Central memory CD8-positive, alpha-beta T cell (primary cell): ENCODE measurements at regions not wholly inside any gene's neighbourhood (a gene's known extent, or its start where the extent isn't known, plus 50 kb on each side); places are given as distances from the start of the nearest gene placed in this dataset.
A peak's percentile ranks its signal among the peaks of the same experiment; 100 is the strongest.
"Not testable (repeated sequence)": the region's sequence is repeated elsewhere in the genome, so short reads cannot be mapped to it uniquely, and the experiment has no call there.

ENCODE experiments used
- ATAC-seq: fragments of 150-1000 bp; cut with Tn5 transposase; replicated peaks from 2 replicates; pipeline ENCODE4 v1.10.0; 2022; ENCODE audit warnings: mild to moderate bottlenecking, moderate FRiP score, moderate number of reproducible peaks; ENCODE audit not compliant: poor library complexity, severe bottlenecking; ENCODE audit errors: extremely low read depth
- DNase-seq, 2 donors: peaks; one replicate each; pipeline ENCODE4 v3.0.0; 2021; ENCODE audit warnings: low spot score in 2 of 2
- H3K27ac Mint-ChIP-seq: one replicate; pipeline ENCODE4 v1.8.0; 2022; ENCODE audit warnings: low read depth, mild to moderate bottlenecking, moderate library complexity, mixed read lengths
- H3K27me3 Mint-ChIP-seq: one replicate; pipeline ENCODE4 v1.8.0; 2022; ENCODE audit warnings: mixed read lengths
- H3K36me3 Mint-ChIP-seq: one replicate; pipeline ENCODE4 v1.8.0; 2022; ENCODE audit warnings: mild to moderate bottlenecking, moderate library complexity, mixed read lengths; ENCODE audit not compliant: insufficient read depth
- H3K4me1 Mint-ChIP-seq: one replicate; pipeline ENCODE4 v1.8.0; 2022; ENCODE audit warnings: mixed read lengths
- H3K4me3 Mint-ChIP-seq: one replicate; pipeline ENCODE4 v1.8.0; 2022; ENCODE audit warnings: mild to moderate bottlenecking, moderate library complexity, mixed read lengths
- H3K9me3 Mint-ChIP-seq: one replicate; pipeline ENCODE4 v1.8.0; 2022; ENCODE audit warnings: mixed read lengths

DNA sequence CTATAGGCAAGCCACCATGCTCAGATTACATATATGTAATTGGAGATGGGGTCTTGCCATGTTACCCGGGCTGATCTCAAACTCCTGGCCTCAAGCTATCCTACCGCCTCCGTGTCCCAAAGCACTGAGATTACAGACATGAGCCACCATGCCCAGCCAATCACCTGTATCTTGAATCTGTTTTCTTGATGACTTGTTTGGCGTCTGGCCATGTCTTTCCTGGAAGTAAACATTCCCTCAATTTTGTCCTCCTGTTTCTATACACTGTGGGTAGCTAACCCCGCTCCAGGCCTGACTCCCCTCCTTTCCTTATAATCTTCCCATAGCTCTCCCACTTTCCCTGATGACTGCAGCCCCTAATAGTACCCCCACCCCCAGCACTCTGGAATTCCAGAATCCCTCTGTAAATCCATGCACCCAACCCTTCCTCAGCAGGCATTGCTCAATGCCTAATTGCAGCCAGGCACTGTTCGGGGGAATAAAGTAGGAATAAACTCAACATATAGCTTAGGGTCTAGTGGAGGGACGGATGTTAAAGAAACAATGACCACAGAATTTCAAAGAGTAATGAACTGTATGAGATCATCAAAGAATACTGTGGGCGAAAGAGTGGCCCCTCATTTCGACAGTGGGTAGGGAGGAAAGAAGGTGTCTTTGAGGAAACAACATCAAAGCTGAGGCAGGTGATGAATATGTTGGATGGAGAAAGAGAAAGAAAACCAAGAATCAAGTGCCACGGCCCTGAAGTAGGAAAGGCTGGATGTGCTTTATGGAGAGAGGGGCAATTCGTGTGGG is 161.5 kb downstream of the ADSS2 start:
- ATAC-seq (no peak), DNase-seq (no peak)
- Mint-ChIP-seq H3K4me1 (peaks cover 4% of the 10 kb centered on the region), H3K27me3 (peaks cover 36% of the 10 kb centered on the region), H3K9me3 (no peaks in the 10 kb centered on the region), H3K27ac (no peak overlapping the region), H3K4me3 (no peak overlapping the region), H3K36me3 (no peaks in the 10 kb centered on the region)

DNA sequence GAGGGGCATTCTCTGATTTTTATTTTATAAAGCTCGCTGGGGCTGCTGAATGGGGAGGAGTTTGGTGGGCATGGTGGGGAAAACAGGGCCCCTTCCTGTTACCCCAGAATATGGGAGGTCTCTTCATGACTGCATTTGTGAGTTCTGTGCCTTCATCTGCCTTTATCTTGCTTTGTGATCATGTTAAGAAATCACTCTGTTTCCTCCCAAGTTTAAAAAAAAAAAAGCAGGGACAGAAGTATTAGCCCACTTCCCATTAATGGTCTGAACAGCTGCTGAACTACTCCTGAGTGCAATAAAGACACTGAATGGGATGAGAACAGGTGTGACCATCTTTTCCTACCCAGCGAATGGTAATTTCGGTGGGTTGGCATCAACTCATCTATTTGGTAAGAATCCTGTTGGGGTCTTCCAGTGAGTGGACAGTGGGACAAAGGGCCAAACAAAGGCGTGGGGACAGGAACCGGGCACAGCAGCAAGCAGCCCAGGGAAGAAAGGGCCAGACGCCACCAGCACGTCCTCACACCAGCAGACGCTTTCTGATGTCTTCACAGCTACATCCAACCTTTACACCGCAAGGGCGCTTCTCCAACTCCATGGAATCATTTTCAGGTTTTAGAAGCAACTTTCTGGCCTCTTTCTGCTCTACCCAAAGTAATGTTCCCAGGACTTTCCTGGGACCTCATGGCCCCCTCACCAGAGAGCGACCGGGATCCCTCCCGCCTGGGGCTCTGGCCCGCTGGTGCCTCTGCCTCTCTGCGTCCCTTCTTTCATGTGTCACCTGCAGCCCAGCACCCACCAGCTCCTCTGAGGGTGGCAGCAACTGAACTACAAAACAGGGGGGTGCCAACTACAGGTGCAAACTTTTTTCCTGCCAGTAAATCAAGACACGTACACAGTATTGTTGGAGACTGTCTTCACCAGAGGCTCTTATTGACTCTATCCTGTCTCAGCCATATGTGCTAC is 160.2 kb downstream of the ADSS2 start:
- H3K36me3 Mint-ChIP-seq, result no peaks in the 10 kb centered on the region
- no peak for ATAC-seq
- no peak overlapping the region for H3K27ac Mint-ChIP-seq
- peaks cover 4% of the 10 kb centered on the region for H3K4me1 Mint-ChIP-seq
- H3K9me3 Mint-ChIP-seq, result no peaks in the 10 kb centered on the region
- peaks cover 36% of the 10 kb centered on the region for H3K27me3 Mint-ChIP-seq
- H3K4me3 Mint-ChIP-seq, result no peak overlapping the region
- no peak for DNase-seq

DNA sequence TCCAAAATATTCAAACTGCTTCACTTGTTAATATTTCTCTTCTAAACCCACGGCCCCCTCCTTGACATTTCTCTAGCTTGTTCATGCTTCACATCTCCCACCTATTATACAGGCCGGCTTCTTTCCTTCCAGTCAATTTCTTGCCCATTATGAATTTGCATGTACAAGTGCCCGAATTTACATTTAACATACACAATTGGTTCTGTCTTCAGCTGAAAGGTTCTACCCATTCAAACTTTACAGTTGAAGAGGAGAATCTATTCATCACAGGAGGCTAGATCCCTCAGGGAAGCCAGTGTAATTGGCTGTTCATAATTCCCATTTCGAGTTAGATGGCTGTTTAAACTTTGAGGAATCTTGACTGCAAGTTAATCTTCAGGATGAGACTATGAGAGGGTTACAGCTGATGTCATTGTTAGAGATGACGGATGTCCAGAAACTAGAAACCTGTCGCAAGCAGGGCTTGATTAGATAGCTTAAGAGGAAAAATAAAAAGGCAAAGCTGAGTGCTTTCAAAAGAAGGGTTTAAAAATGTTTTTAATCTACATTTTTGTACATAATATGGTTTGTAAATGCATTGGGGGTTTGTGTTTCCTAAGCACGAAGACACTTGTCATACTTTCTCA is 157.0 kb downstream of the ADSS2 start:
- peaks cover 33% of the 10 kb centered on the region for H3K27me3 Mint-ChIP-seq
- H3K27ac Mint-ChIP-seq, result no peak overlapping the region
- DNase-seq (no peak), ATAC-seq (no peak)
- peaks cover 13% of the 10 kb centered on the region for H3K4me1 Mint-ChIP-seq
- H3K9me3 Mint-ChIP-seq, result peaks cover 5% of the 10 kb centered on the region
- H3K36me3 Mint-ChIP-seq, result peaks cover 5% of the 10 kb centered on the region
- H3K4me3 Mint-ChIP-seq, result no peak overlapping the region

DNA sequence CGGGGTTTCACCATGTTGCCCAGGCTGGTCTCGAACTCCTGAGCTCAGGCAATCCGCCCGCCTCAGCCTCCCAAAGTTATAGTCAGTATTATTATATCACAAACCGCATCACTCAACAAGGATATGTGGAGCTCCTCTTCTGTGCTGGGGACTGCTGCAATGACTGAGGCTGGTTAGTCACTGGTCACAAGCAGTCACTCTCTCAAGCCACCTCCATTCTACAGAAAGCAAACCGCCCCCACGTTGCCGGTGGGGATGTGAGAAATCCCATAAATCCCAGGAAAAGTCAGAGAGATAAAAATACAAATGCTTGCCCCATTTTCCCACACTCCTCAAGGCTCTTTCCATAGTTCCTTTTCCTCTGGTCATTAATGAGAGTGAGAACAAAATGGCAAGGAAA is 155.7 kb downstream of the ADSS2 start:
- Mint-ChIP-seq H3K9me3 (peaks cover 5% of the 10 kb centered on the region), H3K27ac (no peak overlapping the region), H3K36me3 (peaks cover 5% of the 10 kb centered on the region), H3K4me3 (no peak overlapping the region), H3K4me1 (peaks cover 9% of the 10 kb centered on the region), H3K27me3 (peaks cover 20% of the 10 kb centered on the region)
- DNase-seq (no peak), ATAC-seq (no peak)

DNA sequence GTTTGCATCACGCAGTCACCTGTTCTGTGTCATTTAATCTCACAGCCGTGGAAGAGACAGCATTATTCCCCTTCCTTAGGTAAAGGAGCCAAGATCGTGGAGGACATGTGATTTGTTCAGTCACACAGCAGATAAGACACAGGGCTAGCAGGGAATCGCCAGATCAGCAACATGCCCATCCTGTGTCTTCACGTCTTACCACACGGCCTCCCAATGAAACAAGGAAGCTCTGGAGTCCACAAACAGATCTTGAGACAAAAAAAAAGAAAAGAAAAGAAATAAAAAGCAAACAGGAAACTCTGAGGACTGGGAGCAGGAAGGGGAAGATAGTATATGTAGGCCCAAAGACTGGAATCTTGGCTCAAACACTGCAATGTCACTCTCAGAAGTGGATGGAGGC is 155.3 kb downstream of the ADSS2 start:
- ATAC-seq (no peak), DNase-seq (no peak)
- Mint-ChIP-seq H3K4me1 (peaks cover 9% of the 10 kb centered on the region), H3K36me3 (peaks cover 5% of the 10 kb centered on the region), H3K27me3 (peaks cover 15% of the 10 kb centered on the region), H3K4me3 (no peak overlapping the region), H3K9me3 (peaks cover 5% of the 10 kb centered on the region), H3K27ac (no peak overlapping the region)

DNA sequence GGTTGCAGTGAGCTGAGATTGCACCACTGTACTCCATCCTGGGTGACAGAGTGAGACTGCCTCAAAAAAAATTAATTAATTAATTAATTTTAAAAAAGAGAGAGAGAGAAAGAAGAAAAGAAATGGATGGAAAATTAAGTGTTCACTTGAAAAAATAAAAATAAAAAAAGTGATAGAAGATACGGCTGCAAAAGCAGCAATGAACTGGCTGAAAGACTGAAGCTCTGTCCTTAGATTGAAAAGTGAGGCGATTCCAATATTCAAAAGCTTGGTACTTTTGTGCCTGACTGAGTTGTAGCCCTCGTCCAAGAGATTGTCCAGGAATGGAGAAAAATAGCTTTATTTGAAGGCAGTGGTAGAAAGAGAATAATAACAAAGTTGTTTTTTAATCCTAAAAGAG is 154.6 kb downstream of the ADSS2 start:
- Mint-ChIP-seq H3K4me1 (peaks cover 9% of the 10 kb centered on the region), H3K27ac (no peak overlapping the region), H3K36me3 (peaks cover 5% of the 10 kb centered on the region), H3K9me3 (peaks cover 5% of the 10 kb centered on the region), H3K4me3 (no peak overlapping the region), H3K27me3 (peaks cover 9% of the 10 kb centered on the region)
- DNase-seq (no peak), ATAC-seq (no peak)

DNA sequence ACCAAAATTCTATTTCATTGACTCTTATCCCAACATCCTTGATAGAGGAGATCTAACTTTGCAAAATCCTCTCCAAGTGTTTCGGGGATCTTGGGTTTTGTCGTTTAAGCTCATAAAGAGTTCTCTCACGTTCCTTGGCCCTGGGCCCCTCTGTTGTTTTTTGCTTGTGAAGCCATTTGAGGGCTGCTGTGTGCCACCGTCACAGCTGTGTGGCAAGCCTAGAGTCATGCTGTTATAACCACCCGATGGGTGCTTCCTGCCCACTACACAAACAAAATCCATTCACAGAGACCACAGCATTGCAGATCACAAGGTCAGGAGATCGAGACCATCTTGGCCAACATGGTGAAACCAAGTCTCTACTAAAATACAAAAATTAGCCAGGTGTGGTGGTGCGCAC is 154.1 kb downstream of the ADSS2 start:
- ATAC-seq (no peak), DNase-seq (no peak)
- Mint-ChIP-seq H3K36me3 (peaks cover 5% of the 10 kb centered on the region), H3K4me3 (no peak overlapping the region), H3K27me3 (peaks cover 4% of the 10 kb centered on the region), H3K9me3 (peaks cover 5% of the 10 kb centered on the region), H3K4me1 (peaks cover 9% of the 10 kb centered on the region), H3K27ac (peak overlapping the region; percentile 10)

DNA sequence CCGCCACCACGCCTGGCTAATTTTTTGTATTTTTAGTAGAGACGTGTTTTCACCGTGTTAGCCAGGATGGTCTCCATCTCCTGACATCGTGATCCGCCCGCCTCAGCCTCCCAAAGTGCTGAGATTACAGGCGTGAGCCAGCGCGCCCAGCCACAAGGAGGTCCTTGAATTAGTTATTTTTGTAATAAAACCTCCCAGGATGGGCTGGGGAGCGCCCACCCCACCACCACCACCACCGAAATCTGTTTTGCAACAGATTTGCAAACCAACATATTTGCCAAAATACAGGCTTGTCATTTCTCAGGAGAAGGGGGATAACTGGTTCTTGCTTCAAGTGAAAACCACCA is 151.7 kb downstream of the ADSS2 start:
- peak overlapping the region; percentile 97 for H3K27ac Mint-ChIP-seq
- H3K4me1 Mint-ChIP-seq, DNase-seq, ATAC-seq, H3K9me3 Mint-ChIP-seq, H3K27me3 Mint-ChIP-seq, H3K36me3 Mint-ChIP-seq: not testable (repeated sequence)
- peak overlapping the region; percentile 83 for H3K4me3 Mint-ChIP-seq

DNA sequence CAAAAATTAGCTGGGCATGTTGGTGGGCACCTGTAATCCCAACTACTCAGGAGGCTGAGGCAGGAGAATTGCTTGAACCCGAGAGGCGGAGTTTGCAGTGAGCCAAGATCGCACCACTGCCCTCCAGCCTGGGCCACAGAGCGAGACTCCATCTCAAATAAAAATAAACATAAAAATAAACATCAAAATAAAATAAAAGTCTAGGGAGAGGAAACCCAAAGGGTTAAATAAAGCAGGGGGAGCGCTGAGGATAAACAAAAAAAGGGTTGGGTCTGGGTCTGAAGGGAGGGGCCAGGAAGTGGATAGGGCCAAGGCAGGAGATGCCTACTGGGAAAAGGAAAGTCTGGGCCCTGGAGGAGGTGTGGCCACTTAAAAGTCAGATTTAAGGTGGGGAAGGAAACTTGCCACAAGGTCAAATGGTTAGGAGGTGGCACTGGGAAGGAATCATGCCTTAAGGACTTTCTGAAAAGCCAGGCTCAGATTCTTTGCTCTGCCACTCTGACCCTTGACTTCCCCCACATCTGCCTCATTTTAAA is 150.0 kb downstream of the ADSS2 start:
- ATAC-seq, result no peak
- H3K9me3 Mint-ChIP-seq, result peaks cover 5% of the 10 kb centered on the region
- H3K27ac Mint-ChIP-seq, result no peak overlapping the region
- H3K4me1 Mint-ChIP-seq, result peaks cover 9% of the 10 kb centered on the region
- H3K4me3 Mint-ChIP-seq, result no peak overlapping the region
- peaks cover 5% of the 10 kb centered on the region for H3K36me3 Mint-ChIP-seq
- no peaks in the 10 kb centered on the region for H3K27me3 Mint-ChIP-seq
- no peak for DNase-seq

DNA sequence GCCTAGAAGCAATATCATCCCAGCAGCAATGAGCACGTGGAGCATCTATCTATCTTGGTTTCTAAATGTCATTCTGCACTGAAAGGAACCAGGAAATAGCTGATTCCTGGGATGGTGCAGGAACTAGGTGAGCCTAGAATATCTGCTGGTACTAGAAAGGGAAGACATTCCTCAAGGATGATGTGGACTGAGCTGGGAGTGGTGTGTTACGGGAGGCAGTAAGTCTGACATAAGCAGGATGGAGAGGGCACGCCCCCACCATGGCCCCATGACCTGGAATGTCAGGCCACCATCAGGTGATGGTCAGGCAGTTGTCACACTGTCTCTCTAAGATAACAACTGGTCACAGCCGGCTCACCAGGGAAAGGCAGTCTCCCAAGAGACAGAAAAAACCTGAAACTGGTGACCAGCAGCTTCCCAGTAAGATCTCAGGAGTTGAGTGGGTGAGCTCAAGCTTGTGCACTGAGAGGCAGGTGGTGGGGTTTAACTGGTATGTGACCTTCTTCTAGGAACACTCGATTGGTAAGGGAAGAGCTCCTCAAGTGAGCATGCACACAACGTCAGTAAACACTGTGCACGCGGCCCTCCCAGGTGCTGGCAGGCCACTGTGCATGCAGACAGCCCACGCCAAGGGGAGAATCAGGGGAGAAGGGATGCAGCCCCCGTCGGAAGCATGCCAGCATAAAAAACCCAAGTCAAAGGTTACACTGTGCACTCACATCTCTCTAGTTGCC is 148.7 kb downstream of the ADSS2 start:
- Mint-ChIP-seq H3K27me3 (no peaks in the 10 kb centered on the region), H3K36me3 (peaks cover 4% of the 10 kb centered on the region), H3K9me3 (peaks cover 5% of the 10 kb centered on the region), H3K4me3 (no peak overlapping the region), H3K4me1 (peaks cover 9% of the 10 kb centered on the region), H3K27ac (no peak overlapping the region)
- ATAC-seq, result no peak
- DNase-seq, result no peak

DNA sequence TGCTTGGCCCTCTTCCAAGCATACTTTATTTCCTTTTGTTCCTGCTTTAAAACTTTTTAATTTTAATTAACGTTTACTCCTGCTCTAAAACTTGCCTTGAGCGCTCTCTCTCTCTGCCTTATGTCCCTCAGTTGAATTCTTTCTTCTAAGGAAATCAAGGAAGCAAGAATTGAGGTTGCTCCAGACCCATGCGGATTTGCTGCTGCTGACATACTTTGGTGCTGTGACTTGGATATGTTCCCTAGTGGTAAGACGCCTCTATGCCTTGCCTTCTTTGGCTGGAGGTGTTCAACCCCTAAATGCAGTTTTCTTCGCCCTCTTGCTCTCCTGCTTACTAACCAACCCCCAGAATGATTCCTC is 148.1 kb downstream of the ADSS2 start:
- Mint-ChIP-seq H3K27ac (no peak overlapping the region), H3K27me3 (no peaks in the 10 kb centered on the region), H3K4me1 (peaks cover 9% of the 10 kb centered on the region), H3K9me3 (peaks cover 5% of the 10 kb centered on the region), H3K36me3 (peaks cover 4% of the 10 kb centered on the region), H3K4me3 (no peak overlapping the region)
- ATAC-seq, result no peak
- DNase-seq, result no peak

DNA sequence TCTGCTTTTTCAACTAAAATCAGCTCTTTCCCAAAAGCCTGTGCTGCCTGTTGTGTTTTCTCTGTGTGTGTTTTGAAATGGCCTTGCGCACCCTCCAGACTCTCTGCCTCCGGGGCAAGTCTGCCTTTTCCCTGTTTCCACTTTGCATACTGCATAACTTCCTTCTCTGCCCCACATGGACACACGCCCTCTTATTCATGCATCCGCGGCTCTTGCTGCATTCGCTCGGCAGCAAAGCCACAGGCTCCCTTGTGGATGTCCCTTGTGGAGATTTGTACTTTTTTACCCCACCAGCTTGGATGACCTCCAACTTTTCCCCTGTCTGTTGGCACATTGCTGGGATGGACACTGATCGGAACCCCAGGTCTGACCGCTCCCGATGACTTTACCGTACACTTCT is 147.6 kb downstream of the ADSS2 start:
- Mint-ChIP-seq H3K4me1 (peaks cover 6% of the 10 kb centered on the region), H3K9me3 (peaks cover 5% of the 10 kb centered on the region), H3K4me3 (no peak overlapping the region), H3K27ac (no peak overlapping the region), H3K36me3 (peaks cover 4% of the 10 kb centered on the region), H3K27me3 (no peaks in the 10 kb centered on the region)
- ATAC-seq (no peak), DNase-seq (no peak)
